ENCODE measurements at regions not wholly inside any gene's neighbourhood (a gene's known extent, or its start where the extent isn't known, plus 50 kb on each side); places are given as distances from the start of the nearest gene placed in this dataset.
"Not testable (repeated sequence)": the region's sequence is repeated elsewhere in the genome, so short reads cannot be mapped to it uniquely, and the experiment has no call there.

- no peak for DNase-seq (ENCODE audit: low read depth)
Observed at GRCh38 chr5:96101358-96102089, 139.9 kb upstream of the ELL2 start.

DNA sequence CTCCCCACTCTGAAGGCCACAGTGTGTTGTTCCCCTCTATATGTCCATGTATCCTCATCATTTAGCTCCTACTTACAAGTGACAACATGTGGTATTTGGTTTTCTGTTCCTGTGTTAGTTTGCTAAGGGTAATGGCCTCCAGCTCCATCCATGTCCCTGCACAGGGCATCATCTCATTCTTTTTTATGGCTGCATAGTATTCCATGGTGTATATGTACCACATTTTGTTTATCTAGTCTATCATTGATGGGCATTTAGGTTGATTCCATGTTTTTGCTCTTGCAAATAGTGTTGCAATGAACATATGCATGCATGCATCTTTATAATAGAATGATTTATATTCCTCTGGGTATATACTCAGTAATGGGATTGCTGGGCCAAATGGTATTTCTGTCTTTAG is 135.8 kb upstream of the ELL2 start:
- not testable (repeated sequence) for DNase-seq (ENCODE audit: low read depth)

DNA sequence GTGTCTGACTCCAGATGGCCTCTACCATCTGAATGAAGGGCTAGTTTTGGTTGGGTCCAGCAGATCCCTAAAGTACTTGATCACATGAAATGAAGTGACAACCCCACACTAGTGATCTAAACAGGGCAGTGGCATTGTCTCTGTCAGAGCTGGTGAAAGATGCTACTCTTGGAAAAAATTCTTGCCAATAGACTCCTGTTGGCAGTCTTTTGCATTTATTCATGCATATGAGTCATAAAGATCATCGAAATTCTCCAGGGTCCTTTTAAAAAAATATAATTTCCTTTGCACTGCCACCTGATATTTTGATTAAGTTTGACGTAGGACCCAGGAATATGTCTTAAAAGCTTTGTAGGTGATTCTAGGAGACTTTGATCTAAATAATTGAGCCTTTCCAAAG is 135.1 kb upstream of the ELL2 start:
- peak; percentile 73 for DNase-seq (ENCODE audit: low read depth)

- DNase-seq (ENCODE audit: low read depth) = peak; percentile 50
Observed at GRCh38 chr5:96094904-96095303, 133.3 kb upstream of the ELL2 start.

GRCh38 chr5:96093890-96094381 is 132.3 kb upstream of the ELL2 start:
- peak; percentile 65 for DNase-seq (ENCODE audit: low read depth)

- DNase-seq (ENCODE audit: low read depth) = no peak
Observed at GRCh38 chr5:96093340-96093739, 131.7 kb upstream of the ELL2 start.

- DNase-seq (ENCODE audit: low read depth) = no peak
Observed at GRCh38 chr5:96091874-96092273, 130.2 kb upstream of the ELL2 start.

- peak; percentile 65 for DNase-seq (ENCODE audit: low read depth)
Observed at GRCh38 chr5:96090215-96090614, 128.6 kb upstream of the ELL2 start.

DNA sequence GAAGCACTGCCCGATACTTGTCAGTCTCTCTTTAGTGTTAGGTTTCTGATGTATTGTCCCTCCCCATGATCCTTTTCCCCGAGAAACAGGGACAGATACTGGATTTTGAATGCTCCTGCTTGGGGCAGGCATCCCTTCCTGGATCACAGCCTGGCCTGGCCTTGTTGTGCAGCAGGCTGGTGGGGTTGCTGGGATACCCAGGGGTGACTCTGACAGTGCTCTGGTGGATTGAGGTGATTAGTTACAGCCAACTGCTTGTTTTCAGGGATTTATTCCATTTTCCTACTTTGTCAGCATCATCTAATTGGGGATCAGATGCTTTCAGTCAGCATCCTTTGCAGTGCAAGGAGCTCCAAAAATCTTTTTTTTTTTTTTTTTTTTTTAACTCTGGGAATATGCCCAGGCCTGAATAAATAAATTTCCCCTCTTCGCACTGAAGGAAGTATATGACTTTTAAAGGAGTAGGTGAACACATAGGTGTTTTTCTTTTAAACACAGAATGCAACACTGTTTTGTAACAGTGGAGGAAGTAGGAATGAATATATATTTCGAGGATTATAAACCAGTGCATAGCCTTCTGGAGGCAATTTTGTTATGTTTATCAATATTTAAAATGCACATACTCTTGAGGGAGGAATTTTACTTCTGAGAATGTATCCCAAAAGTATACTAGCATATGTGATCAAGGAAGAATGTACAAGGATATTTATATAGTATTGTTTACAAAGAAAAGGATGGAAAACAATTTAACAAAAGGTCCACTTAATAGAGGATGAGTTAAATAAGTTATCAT is 127.3 kb upstream of the ELL2 start:
- no peak for DNase-seq (ENCODE audit: low read depth)

DNA sequence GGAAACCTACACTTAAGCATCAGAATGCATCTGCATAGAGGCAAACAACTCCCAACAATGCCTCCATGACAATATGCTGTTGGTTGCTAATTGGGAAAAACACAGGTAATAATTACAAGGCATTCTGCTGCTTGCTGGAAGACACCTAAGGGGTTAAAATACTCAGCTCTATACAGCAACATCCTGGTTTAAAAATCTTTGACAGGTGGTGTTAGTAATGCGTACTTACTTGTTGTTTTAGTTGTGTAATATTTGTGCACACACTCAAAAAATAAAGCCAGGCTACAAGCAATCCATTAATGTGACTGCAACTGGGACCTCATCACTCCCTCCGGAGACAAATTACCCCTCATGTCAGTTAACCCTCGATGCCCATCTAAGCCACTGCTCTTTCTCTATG is 126.3 kb upstream of the ELL2 start:
- no peak for DNase-seq (ENCODE audit: low read depth)

GRCh38 chr5:96084874-96085506 is 123.3 kb upstream of the ELL2 start:
- no peak for DNase-seq (ENCODE audit: low read depth)

DNA sequence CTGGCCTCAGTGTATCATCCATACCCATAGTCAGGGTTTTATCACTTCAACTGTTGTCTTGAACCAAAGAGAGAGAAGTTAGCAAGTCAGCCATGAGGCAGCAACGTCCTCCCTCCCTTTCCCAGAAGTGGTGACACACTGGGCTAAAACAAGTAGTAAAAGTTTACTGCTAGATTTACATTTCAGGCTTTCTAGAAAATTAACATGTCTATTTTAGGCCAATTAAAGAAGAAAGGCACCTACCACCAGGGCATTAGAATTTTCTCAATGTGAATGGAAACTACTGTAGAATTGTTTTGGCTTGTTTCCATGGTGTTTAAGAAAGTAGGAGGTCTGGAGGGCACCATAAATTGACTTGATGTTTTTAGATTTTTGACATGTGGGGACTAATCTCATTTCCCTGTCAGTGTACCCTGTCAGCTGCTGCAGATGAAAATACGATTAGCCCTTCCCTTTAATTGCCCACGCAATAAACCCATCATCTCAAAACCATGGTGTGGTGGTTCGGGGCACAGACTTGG is 121.8 kb upstream of the ELL2 start:
- no peak for DNase-seq (ENCODE audit: low read depth)

- DNase-seq (ENCODE audit: low read depth) = peak; percentile 88
Observed at GRCh38 chr5:96081276-96081858, 119.7 kb upstream of the ELL2 start.

- peak; percentile 90 for DNase-seq (ENCODE audit: low read depth)
Observed at GRCh38 chr5:96080557-96080956, 118.9 kb upstream of the ELL2 start.

- DNase-seq (ENCODE audit: low read depth) = no peak
Observed at GRCh38 chr5:96079962-96080361, 118.3 kb upstream of the ELL2 start.

- DNase-seq (ENCODE audit: low read depth) = peak; percentile 96
Observed at GRCh38 chr5:96079075-96079474, 117.4 kb upstream of the ELL2 start.

DNA sequence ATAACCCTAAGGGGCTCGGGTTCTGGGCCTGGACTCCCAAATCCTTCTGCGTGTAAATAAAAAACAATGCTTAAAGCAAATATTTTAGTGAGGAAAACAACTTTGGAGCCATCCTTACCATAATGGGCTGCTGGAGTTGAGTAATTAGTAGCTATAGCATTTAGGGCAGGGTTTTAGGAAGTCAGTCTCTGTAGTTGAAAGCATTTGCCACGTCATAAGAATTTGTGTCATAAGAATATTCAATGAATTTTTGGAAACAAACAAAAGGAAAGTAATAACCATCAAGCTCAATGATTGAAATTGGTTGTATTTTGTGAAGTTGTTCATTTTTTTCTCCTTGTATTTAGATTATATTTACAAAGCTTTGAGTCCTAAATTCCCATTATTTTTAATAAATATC is 114.8 kb upstream of the ELL2 start:
- no peak for DNase-seq (ENCODE audit: low read depth)

DNA sequence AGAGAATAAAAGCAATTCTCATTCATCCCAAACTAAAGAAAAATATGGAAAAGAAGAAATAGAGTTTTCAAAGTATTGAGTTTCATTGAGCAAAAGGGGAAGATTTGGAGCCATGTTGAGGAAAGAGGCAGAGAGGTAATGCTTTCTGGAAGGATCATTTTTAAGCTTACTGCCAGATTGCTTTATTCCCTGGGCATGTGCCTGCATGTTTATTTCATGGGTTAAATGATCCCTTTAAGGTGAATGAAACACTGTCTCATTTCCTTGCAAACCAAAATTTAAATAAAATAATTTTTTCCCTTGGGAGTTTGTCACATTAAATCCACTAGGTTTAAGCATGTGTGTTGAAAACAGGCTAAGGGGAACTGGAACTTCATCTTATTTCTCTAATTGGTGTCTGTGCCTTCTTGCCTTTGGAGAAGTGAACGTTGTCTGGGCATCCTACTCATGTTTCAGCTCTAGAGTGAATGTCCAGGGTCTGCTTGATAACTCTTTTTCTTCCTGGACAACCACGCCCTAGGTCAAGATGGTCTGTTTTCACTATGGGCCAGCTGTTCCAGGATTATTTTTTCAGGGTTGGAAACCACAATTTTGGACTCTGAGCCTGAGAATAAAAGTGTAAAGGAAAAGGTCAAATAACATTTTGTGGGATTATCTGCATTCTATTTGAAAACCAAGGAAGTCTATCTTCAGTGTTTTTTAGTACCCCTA is 114.1 kb upstream of the ELL2 start:
- DNase-seq (ENCODE audit: low read depth) = peak; percentile 92

DNA sequence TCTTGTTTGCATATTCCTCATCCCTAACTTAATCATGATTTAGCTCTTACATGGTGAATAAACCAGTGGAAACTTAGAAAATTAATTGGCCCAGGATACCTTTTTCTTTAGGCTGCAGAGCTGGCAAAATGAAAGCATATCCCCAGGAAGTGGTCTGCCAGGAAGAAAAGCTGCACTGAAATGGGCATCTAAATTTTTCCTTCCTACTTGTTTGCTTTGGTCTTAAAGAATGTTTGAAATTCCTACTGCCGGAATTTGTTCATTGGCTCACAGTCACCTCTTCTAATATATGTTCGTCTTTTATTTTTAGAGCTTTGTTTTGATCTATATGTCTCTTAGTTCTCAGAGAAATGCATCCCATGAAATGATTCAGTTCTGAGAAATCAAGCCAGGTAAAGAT is 113.2 kb upstream of the ELL2 start:
- no peak for DNase-seq (ENCODE audit: low read depth)

DNA sequence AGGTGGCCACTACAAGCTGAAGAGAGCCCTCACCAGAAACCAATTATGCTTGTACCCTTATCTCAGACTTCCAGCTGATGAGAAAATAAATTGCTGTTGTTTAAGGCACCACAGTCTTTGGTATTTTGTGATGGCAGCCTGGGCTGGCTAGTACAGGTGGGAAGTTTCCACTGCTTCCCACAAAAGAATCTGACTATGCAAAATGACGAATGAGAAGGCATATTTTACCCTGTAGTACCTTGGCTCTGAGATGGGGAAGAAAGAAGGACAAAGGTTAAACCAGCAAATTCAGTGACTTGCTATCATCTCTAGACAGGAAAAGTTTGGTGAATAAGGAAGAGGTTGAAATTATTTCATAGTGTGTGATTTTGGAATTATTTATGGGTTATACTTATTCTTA is 112.8 kb upstream of the ELL2 start:
- no peak for DNase-seq (ENCODE audit: low read depth)

- DNase-seq (ENCODE audit: low read depth) = no peak
Observed at GRCh38 chr5:96072791-96073165, 111.1 kb upstream of the ELL2 start.
